ENCODE measurements at regions not wholly inside any gene's neighbourhood (a gene's known extent, or its start where the extent isn't known, plus 50 kb on each side); places are given as distances from the start of the nearest gene placed in this dataset.

GRCh38 chr5:82338771-82339373 is 60.7 kb upstream of the RPS23 start:
- TF ChIP-seq CTCF (IDR thresholded peaks at IDR 0.05; ENCODE audit: insufficient read depth, low read depth, low read length), result no peak
- H3K4me3 ChIP-seq (ENCODE audit: low read depth, low read length), result no peak overlapping the region
- peak; percentile 85 for DNase-seq (ENCODE audit: low read depth)

DNA sequence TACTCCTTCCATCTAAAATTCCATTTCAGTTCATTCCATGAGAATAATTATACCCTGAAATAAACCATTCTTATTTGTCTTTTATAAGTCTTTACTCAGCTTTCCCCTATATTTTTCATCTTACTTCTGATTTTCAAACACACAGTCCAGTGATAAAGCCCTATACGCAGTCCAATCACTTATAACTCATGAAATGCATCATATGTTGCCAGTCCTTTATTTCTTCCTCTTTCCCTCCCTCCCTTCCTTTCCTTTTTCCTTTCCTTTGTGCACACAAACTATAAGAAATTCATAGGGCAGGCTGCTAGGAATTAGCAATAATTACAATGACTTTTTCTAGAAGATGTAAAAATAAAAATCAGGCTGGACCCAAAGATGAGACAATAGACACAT is 58.8 kb upstream of the RPS23 start:
- DNase-seq (ENCODE audit: low read depth), result no peak
- no peak for TF ChIP-seq CTCF (IDR thresholded peaks at IDR 0.05; ENCODE audit: insufficient read depth, low read depth, low read length)
- H3K4me3 ChIP-seq (ENCODE audit: low read depth, low read length), result no peak overlapping the region

DNA sequence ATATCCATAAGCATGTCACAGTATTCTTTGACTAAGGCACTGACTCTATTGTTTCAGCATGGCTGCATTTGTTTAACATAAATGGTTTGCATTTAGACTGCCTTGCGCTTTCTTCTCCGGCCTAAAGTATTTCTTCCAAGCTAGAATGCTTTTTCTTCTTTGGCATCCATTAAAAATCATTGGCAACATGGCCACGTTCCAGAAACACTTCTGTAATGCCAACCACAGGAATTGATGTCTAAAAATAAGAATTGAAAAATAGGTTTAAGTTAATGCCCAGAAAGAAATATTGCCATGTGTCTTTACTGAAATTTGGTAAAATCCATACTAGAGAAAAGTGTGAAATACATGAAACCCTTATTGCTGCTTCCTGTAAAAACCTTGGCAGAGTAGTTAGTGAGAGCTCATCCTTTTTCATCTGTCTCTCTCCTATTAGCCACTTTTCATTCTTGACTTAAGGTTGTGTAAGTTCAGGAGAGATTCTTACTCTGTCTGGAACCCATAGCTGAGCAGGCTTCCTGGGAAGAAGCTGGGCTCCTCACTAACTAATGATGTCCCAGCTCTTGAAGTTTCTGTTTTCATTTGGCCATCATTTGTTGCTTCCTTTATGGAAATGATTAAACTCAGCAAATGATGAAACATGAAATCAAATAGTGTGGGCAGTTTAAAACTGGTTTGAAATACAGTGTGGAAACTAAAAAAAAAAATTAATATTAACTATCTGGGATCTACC is 58.2 kb upstream of the RPS23 start:
- no peak for TF ChIP-seq CTCF (IDR thresholded peaks at IDR 0.05; ENCODE audit: insufficient read depth, low read depth, low read length)
- DNase-seq (ENCODE audit: low read depth), result no peak

GRCh38 chr5:82335806-82336205 is 57.7 kb upstream of the RPS23 start:
- no peak overlapping the region for H3K4me3 ChIP-seq (ENCODE audit: low read depth, low read length)
- no peak for DNase-seq (ENCODE audit: low read depth)
- TF ChIP-seq CTCF (IDR thresholded peaks at IDR 0.05; ENCODE audit: insufficient read depth, low read depth, low read length), result no peak

More for the DNA sequence above, 58.2 kb upstream of the RPS23 start:
- H3K4me3 ChIP-seq (ENCODE audit: low read depth, low read length), result no peak overlapping the region

GRCh38 chr5:82334856-82335255 is 56.7 kb upstream of the RPS23 start:
- no peak for TF ChIP-seq CTCF (IDR thresholded peaks at IDR 0.05; ENCODE audit: insufficient read depth, low read depth, low read length)
- DNase-seq (ENCODE audit: low read depth), result peak; percentile 93
- H3K4me3 ChIP-seq (ENCODE audit: low read depth, low read length), result no peak overlapping the region

DNA sequence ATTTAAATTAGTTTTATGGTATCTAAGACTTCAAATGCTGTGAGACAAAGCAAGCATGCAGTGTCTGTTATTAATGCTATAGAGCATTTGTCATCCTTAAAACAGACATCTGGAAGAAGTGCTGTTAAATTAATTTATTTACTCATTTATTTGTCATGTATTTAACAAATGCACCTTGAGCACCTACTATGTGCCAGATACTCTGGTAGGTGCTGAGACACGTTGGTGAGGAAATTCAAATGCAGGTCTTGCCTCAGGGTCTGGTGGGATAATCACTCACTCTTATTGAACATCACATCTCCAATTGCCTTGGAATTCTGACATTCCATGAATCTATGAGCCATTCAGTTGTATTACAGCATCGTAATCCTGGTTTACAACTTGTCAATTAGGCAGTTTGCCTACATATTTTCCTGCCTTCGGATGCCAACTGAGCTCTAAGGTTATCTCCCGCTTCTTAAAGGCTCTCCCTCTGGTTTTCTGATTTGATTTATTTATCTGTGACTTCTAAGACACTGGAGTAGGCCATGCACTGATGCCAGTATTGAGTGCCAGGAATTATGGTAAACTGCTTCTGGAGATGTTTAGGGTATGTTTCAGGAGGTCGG is 56.0 kb upstream of the RPS23 start:
- DNase-seq (ENCODE audit: low read depth), result no peak
- TF ChIP-seq CTCF (IDR thresholded peaks at IDR 0.05; ENCODE audit: insufficient read depth, low read depth, low read length), result no peak
- H3K4me3 ChIP-seq (ENCODE audit: low read depth, low read length), result no peak overlapping the region
